ENCODE measurements at regions not wholly inside any gene's neighbourhood (a gene's known extent, or its start where the extent isn't known, plus 50 kb on each side); places are given as distances from the start of the nearest gene placed in this dataset.

- no peak overlapping the region for H3K27ac Mint-ChIP-seq (ENCODE audit: low read depth, unreplicated experiment)
- DNase-seq (ENCODE audit: unreplicated experiment) = no peak
- TF ChIP-seq CTCF (IDR thresholded peaks at IDR 0.05; ENCODE audit: unreplicated experiment) = no peak
- ChIA-PET POLR2A (no interaction called here), CTCF (interaction anchor here (1.0 kb wide), 1 partner anchor 7 kb away, joined by 3 read pairs; no protein-coding TSS in a partner anchor)
- intact Hi-C loops (cut with micrococcal nuclease) = no loop called here
- H3K27me3 Mint-ChIP-seq (ENCODE audit: insufficient read depth, unreplicated experiment) = no peaks in the 10 kb centered on the region
- H3K36me3 Mint-ChIP-seq (ENCODE audit: insufficient read depth, unreplicated experiment) = no peaks in the 10 kb centered on the region
- H3K4me3 Mint-ChIP-seq (ENCODE audit: unreplicated experiment) = no peak overlapping the region
- no TSS peak for BruUV-seq (replicated peaks)
- H3K9me3 Mint-ChIP-seq (ENCODE audit: unreplicated experiment) = no peaks in the 10 kb centered on the region
- no peaks in the 10 kb centered on the region for H3K4me1 Mint-ChIP-seq (ENCODE audit: insufficient read depth, unreplicated experiment)
These were observed 1349.6 kb upstream of the FLRT2 start for GRCh38 chr14:84180336-84180735.

GRCh38 chr14:84181072-84181471, 1348.9 kb upstream of the FLRT2 start:
- no TSS peak for BruUV-seq (replicated peaks)
- no peak overlapping the region for H3K4me3 Mint-ChIP-seq (ENCODE audit: unreplicated experiment)
- H3K4me1 Mint-ChIP-seq (ENCODE audit: insufficient read depth, unreplicated experiment) = no peaks in the 10 kb centered on the region
- POLR2A ChIA-PET = interaction anchor here (0.6 kb wide), 1 partner anchor 1354 kb away, joined by 3 read pairs; no protein-coding TSS in a partner anchor
- intact Hi-C loops (cut with micrococcal nuclease) = no loop called here
- no peaks in the 10 kb centered on the region for H3K9me3 Mint-ChIP-seq (ENCODE audit: unreplicated experiment)
- H3K27ac Mint-ChIP-seq (ENCODE audit: low read depth, unreplicated experiment) = no peak overlapping the region
- H3K36me3 Mint-ChIP-seq (ENCODE audit: insufficient read depth, unreplicated experiment) = no peaks in the 10 kb centered on the region
- CTCF ChIA-PET = interaction anchor here (1.0 kb wide), 1 partner anchor 8 kb away, joined by 3 read pairs; no protein-coding TSS in a partner anchor
- no peak for DNase-seq (ENCODE audit: unreplicated experiment)
- H3K27me3 Mint-ChIP-seq (ENCODE audit: insufficient read depth, unreplicated experiment) = no peaks in the 10 kb centered on the region
- no peak for TF ChIP-seq CTCF (IDR thresholded peaks at IDR 0.05; ENCODE audit: unreplicated experiment)

GRCh38 chr14:84195514-84195913, 1334.4 kb upstream of the FLRT2 start:
- no peak for DNase-seq (ENCODE audit: unreplicated experiment)
- CTCF ChIA-PET = no interaction called here

GRCh38 chr14:84197704-84198103, 1332.2 kb upstream of the FLRT2 start:
- DNase-seq (ENCODE audit: unreplicated experiment) = no peak
- H3K27me3 Mint-ChIP-seq (ENCODE audit: insufficient read depth, unreplicated experiment) = no peaks in the 10 kb centered on the region
- H3K27ac Mint-ChIP-seq (ENCODE audit: low read depth, unreplicated experiment) = no peak overlapping the region
- H3K36me3 Mint-ChIP-seq (ENCODE audit: insufficient read depth, unreplicated experiment) = no peaks in the 10 kb centered on the region
- ChIA-PET CTCF (interaction anchor here (0.6 kb wide), 2 partner anchors 30 to 1400 kb away, joined by 3 read pairs; no protein-coding TSS in a partner anchor), POLR2A (no interaction called here)
- no peaks in the 10 kb centered on the region for H3K4me1 Mint-ChIP-seq (ENCODE audit: insufficient read depth, unreplicated experiment)
- no peaks in the 10 kb centered on the region for H3K9me3 Mint-ChIP-seq (ENCODE audit: unreplicated experiment)
- intact Hi-C loops (cut with micrococcal nuclease) = no loop called here
- no TSS peak for BruUV-seq (replicated peaks)
- H3K4me3 Mint-ChIP-seq (ENCODE audit: unreplicated experiment) = no peak overlapping the region
- no peak for TF ChIP-seq CTCF (IDR thresholded peaks at IDR 0.05; ENCODE audit: unreplicated experiment)

More at GRCh38 chr14:84195514-84195913, 1334.4 kb upstream of the FLRT2 start:
- no peak overlapping the region for H3K4me3 Mint-ChIP-seq (ENCODE audit: unreplicated experiment)
- no peak overlapping the region for H3K27ac Mint-ChIP-seq (ENCODE audit: low read depth, unreplicated experiment)
- H3K9me3 Mint-ChIP-seq (ENCODE audit: unreplicated experiment) = no peaks in the 10 kb centered on the region
- TF ChIP-seq CTCF (IDR thresholded peaks at IDR 0.05; ENCODE audit: unreplicated experiment) = no peak
- no peaks in the 10 kb centered on the region for H3K36me3 Mint-ChIP-seq (ENCODE audit: insufficient read depth, unreplicated experiment)
- no TSS peak for BruUV-seq (replicated peaks)
- no peaks in the 10 kb centered on the region for H3K4me1 Mint-ChIP-seq (ENCODE audit: insufficient read depth, unreplicated experiment)
- no peaks in the 10 kb centered on the region for H3K27me3 Mint-ChIP-seq (ENCODE audit: insufficient read depth, unreplicated experiment)
- intact Hi-C loops (cut with micrococcal nuclease) = no loop called here
- POLR2A ChIA-PET = no interaction called here
